ENCODE measurements at regions not wholly inside any gene's neighbourhood (a gene's known extent, or its start where the extent isn't known, plus 50 kb on each side); places are given as distances from the start of the nearest gene placed in this dataset.
"Not testable (repeated sequence)": the region's sequence is repeated elsewhere in the genome, so short reads cannot be mapped to it uniquely, and the experiment has no call there.

DNA sequence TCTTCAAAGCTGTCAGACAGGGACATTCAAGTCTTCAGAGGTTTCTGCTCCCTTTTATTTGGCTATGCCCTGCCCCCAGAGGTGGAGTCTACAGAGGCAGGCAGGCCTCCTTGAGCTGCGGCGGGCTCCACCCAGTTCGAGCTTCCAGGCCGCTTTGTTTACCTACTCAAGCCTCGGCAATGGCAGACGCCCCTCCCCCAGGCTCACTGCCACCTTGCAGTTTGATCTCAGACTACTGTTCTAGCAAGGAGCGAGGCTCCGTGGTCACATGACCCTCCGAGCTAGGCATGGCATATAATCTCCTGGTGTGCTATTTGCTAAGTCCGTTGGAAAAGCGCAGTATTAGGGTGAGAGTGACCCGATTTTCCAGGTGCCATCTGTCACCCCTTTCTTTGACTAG, 462.6 kb upstream of the HS3ST5 start:
- BruUV-seq (replicated peaks); H3K27ac ChIP-seq (ENCODE audit: extremely low read depth, low read depth, low read length); H3K9me1 ChIP-seq (ENCODE audit: control insufficient read depth, insufficient read depth, low read length); POLR2A ChIA-PET; FAIRE-seq; H3K4me3 ChIP-seq; H3K9ac ChIP-seq (ENCODE audit: insufficient read depth in 1 of 2, low read depth in 2 of 2, low read length in 2 of 2); ATAC-seq; H3K27me3 ChIP-seq (ENCODE audit: control insufficient read depth in 2 of 2, insufficient read depth in 2 of 2, low read length in 2 of 2); in situ Hi-C loops (cut with MboI); H3K36me3 ChIP-seq (ENCODE audit: control insufficient read depth, insufficient read depth, low read length); H2AFZ ChIP-seq (ENCODE audit: low read depth, low read length); DNase-seq (ENCODE audit: extremely low read depth in 1 of 4, low spot score in 3 of 4); H3K4me2 ChIP-seq (ENCODE audit: insufficient read depth, low read length); H3K79me2 ChIP-seq (ENCODE audit: control insufficient read depth, insufficient read depth, low read length); H3K4me1 ChIP-seq (replicated peaks in 1 of 2; ENCODE audit: control insufficient read depth in 2 of 2, insufficient read depth in 2 of 2, low read length in 2 of 2); H3K9me3 ChIP-seq (replicated peaks; ENCODE audit: control insufficient read depth, insufficient read depth, low read depth, low read length); CTCF ChIA-PET (ENCODE audit: low intra/inter-chr PET ratio); H4K20me1 ChIP-seq (replicated peaks; ENCODE audit: control insufficient read depth, insufficient read depth, low read length); intact Hi-C loops (cut with micrococcal nuclease): not testable (repeated sequence)
- 0% methylated on average over 8 of the region's 12 CpGs for WGBS (ENCODE audit: insufficient coverage, low coverage, missing lambda C conversion rate)

DNA sequence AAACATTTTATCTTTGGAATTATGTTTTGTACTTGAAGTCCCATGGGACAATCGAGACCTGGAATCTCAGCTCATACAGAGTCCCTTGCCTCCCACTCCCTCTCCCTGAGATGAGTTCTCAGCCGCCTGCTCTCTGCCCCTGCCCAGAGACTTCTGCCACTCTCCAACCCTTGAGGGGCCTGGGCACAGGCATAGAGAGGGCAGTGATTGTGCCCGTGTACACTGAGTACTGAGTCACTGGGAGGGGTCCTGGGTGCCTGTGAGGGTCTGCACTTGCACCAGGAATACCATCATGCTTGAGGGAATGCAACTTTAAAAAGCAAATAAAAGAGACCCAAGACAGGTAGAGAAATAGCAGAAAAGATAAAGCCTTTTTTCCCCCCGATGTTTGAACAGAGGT, 453.8 kb upstream of the HS3ST5 start:
- intact Hi-C loops (cut with micrococcal nuclease), result no loop called here
- H3K9ac ChIP-seq (ENCODE audit: insufficient read depth in 1 of 2, low read depth in 2 of 2, low read length in 2 of 2), result no peak overlapping the region
- no peak for DNase-seq (ENCODE audit: extremely low read depth in 1 of 4, low spot score in 3 of 4)
- H3K9me1 ChIP-seq (ENCODE audit: control insufficient read depth, insufficient read depth, low read length), result no peaks in the 10 kb centered on the region
- no peaks in the 10 kb centered on the region for H3K9me3 ChIP-seq (replicated peaks; ENCODE audit: control insufficient read depth, insufficient read depth, low read depth, low read length)
- H3K27me3 ChIP-seq (ENCODE audit: control insufficient read depth in 2 of 2, insufficient read depth in 2 of 2, low read length in 2 of 2), result no peaks in the 10 kb centered on the region
- ATAC-seq, result no peak
- no peak overlapping the region for H3K4me3 ChIP-seq
- no peaks in the 10 kb centered on the region for H3K4me1 ChIP-seq (replicated peaks in 1 of 2; ENCODE audit: control insufficient read depth in 2 of 2, insufficient read depth in 2 of 2, low read length in 2 of 2)
- FAIRE-seq, result no peak
- H4K20me1 ChIP-seq (replicated peaks; ENCODE audit: control insufficient read depth, insufficient read depth, low read length), result no peaks in the 10 kb centered on the region
- CTCF ChIA-PET (ENCODE audit: low intra/inter-chr PET ratio), result no interaction called here
- no peak overlapping the region for H3K27ac ChIP-seq (ENCODE audit: extremely low read depth, low read depth, low read length)
- POLR2A ChIA-PET, result no interaction called here
- H2AFZ ChIP-seq (ENCODE audit: low read depth, low read length), result no peak overlapping the region
- in situ Hi-C loops (cut with MboI), result no loop called here
- no peaks in the 10 kb centered on the region for H3K79me2 ChIP-seq (ENCODE audit: control insufficient read depth, insufficient read depth, low read length)
- H3K36me3 ChIP-seq (ENCODE audit: control insufficient read depth, insufficient read depth, low read length), result no peaks in the 10 kb centered on the region
- no TSS peak for BruUV-seq (replicated peaks)
- H3K4me2 ChIP-seq (ENCODE audit: insufficient read depth, low read length), result no peak overlapping the region
- 0% methylated on average over 4 of the region's 4 CpGs for WGBS (ENCODE audit: insufficient coverage, low coverage, missing lambda C conversion rate)
- TF ChIP-seq BRCA1 (IDR thresholded peaks at IDR 0.05) (no peak), BRCA1 (CRISPR knock-in tag; IDR thresholded peaks at IDR 0.05) (no peak), TBP (optimal IDR thresholded peaks at IDR 0.05; ENCODE audit: low read depth, low read length) (no peak), ZNF232 (CRISPR knock-in tag; IDR thresholded peaks at IDR 0.05) (no peak), MTA1 (IDR thresholded peaks at IDR 0.05; ENCODE audit: borderline replicate concordance) (no peak), TAL1 (IDR thresholded peaks at IDR 0.05) (no peak), BHLHE40 (IDR thresholded peaks at IDR 0.05; ENCODE audit: low read length) (no peak), MED1 (CRISPR knock-in tag; IDR thresholded peaks at IDR 0.05; ENCODE audit: borderline replicate concordance) (no peak), U2AF1 (optimal IDR thresholded peaks at IDR 0.05; ENCODE audit: low read depth, low read length) (no peak), RAD51 (IDR thresholded peaks at IDR 0.05; ENCODE audit: borderline replicate concordance, low read depth) (no peak), NFATC3 (IDR thresholded peaks at IDR 0.05) (no peak)
- TF ChIP-seq, protein P1, sequence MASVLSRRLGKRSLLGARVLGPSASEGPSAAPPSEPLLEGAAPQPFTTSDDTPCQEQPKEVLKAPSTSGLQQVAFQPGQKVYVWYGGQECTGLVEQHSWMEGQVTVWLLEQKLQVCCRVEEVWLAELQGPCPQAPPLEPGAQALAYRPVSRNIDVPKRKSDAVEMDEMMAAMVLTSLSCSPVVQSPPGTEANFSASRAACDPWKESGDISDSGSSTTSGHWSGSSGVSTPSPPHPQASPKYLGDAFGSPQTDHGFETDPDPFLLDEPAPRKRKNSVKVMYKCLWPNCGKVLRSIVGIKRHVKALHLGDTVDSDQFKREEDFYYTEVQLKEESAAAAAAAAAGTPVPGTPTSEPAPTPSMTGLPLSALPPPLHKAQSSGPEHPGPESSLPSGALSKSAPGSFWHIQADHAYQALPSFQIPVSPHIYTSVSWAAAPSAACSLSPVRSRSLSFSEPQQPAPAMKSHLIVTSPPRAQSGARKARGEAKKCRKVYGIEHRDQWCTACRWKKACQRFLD (CRISPR knock-in tag; IDR thresholded peaks at IDR 0.05), result no peak
- TF ChIP-seq, protein P2, sequence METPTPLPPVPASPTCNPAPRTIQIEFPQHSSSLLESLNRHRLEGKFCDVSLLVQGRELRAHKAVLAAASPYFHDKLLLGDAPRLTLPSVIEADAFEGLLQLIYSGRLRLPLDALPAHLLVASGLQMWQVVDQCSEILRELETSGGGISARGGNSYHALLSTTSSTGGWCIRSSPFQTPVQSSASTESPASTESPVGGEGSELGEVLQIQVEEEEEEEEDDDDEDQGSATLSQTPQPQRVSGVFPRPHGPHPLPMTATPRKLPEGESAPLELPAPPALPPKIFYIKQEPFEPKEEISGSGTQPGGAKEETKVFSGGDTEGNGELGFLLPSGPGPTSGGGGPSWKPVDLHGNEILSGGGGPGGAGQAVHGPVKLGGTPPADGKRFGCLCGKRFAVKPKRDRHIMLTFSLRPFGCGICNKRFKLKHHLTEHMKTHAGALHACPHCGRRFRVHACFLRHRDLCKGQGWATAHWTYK (CRISPR knock-in tag; IDR thresholded peaks at IDR 0.05), result no peak
- TF ChIP-seq, protein P3, sequence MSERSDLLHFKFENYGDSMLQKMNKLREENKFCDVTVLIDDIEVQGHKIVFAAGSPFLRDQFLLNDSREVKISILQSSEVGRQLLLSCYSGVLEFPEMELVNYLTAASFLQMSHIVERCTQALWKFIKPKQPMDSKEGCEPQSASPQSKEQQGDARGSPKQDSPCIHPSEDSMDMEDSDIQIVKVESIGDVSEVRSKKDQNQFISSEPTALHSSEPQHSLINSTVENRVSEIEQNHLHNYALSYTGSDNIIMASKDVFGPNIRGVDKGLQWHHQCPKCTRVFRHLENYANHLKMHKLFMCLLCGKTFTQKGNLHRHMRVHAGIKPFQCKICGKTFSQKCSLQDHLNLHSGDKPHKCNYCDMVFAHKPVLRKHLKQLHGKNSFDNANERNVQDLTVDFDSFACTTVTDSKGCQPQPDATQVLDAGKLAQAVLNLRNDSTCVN (CRISPR knock-in tag; IDR thresholded peaks at IDR 0.05), result no peak

All from K562 (cell line).